Osteocyte (in vitro differentiated cells): ENCODE measurements at regions not wholly inside any gene's neighbourhood (a gene's known extent, or its start where the extent isn't known, plus 50 kb on each side); places are given as distances from the start of the nearest gene placed in this dataset.
"Not testable (repeated sequence)": the region's sequence is repeated elsewhere in the genome, so short reads cannot be mapped to it uniquely, and the experiment has no call there.

ENCODE experiments used
- DNase-seq: peaks from one replicate; pipeline ENCODE4 v3.0.0; 2021; ENCODE audit warnings: mixed read lengths; ENCODE audit not compliant: unreplicated experiment; ENCODE audit errors: extremely low spot score
- H3K27ac Mint-ChIP-seq: one replicate; pipeline ENCODE4 v1.8.0; 2021; ENCODE audit warnings: mild to moderate bottlenecking, mixed read lengths; ENCODE audit not compliant: unreplicated experiment
- H3K27me3 Mint-ChIP-seq: one replicate; pipeline ENCODE4 v1.8.0; 2021; ENCODE audit warnings: mixed read lengths; ENCODE audit not compliant: unreplicated experiment
- H3K36me3 Mint-ChIP-seq: one replicate; pipeline ENCODE4 v1.8.0; 2021; ENCODE audit warnings: mixed read lengths; ENCODE audit not compliant: unreplicated experiment
- H3K4me1 Mint-ChIP-seq: one replicate; pipeline ENCODE4 v1.8.0; 2021; ENCODE audit warnings: mixed read lengths; ENCODE audit not compliant: unreplicated experiment
- H3K4me3 Mint-ChIP-seq: one replicate; pipeline ENCODE4 v1.8.0; 2021; ENCODE audit warnings: mild to moderate bottlenecking, moderate library complexity, mixed read lengths; ENCODE audit not compliant: unreplicated experiment
- H3K9me3 Mint-ChIP-seq: one replicate; pipeline ENCODE4 v1.8.0; 2021; ENCODE audit warnings: mixed read lengths; ENCODE audit not compliant: unreplicated experiment
- TF ChIP-seq, protein P1 (sequence below): fragments of 200-600 bp; sonication (generic); IDR thresholded peaks from 2 replicates; pipeline ENCODE4 v1.5.0; 2021; ENCODE audit warnings: antibody characterized with exemption, mild to moderate bottlenecking, moderate library complexity

DNA sequence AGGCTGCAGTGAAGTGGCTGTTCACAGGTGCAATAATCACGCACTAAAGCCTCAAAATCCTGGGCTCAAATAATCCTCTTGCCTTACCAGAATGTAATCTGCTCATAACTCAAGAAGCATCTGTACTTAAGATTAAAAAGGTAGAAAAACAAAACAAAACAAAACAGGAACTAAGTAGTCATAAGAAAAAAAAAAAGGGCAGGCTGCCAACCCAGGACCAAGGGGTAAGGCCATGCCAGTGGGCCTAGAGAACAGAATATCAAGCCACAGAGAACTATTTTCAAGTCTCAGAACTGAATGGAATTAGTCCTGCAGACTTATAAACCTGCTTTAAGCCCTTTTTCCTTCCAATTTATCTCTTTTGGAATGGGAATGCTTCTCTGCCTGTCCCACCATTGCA lies 64.8 kb upstream of the TBC1D3K start:
- TF ChIP-seq, protein P1, sequence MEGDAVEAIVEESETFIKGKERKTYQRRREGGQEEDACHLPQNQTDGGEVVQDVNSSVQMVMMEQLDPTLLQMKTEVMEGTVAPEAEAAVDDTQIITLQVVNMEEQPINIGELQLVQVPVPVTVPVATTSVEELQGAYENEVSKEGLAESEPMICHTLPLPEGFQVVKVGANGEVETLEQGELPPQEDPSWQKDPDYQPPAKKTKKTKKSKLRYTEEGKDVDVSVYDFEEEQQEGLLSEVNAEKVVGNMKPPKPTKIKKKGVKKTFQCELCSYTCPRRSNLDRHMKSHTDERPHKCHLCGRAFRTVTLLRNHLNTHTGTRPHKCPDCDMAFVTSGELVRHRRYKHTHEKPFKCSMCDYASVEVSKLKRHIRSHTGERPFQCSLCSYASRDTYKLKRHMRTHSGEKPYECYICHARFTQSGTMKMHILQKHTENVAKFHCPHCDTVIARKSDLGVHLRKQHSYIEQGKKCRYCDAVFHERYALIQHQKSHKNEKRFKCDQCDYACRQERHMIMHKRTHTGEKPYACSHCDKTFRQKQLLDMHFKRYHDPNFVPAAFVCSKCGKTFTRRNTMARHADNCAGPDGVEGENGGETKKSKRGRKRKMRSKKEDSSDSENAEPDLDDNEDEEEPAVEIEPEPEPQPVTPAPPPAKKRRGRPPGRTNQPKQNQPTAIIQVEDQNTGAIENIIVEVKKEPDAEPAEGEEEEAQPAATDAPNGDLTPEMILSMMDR = no peak
- Mint-ChIP-seq H3K27me3 (peaks cover 13% of the 10 kb centered on the region), H3K27ac (no peak overlapping the region), H3K4me3 (no peak overlapping the region), H3K36me3 (no peaks in the 10 kb centered on the region), H3K4me1 (no peaks in the 10 kb centered on the region), H3K9me3 (peaks cover 7% of the 10 kb centered on the region)
- no peak for DNase-seq

DNA sequence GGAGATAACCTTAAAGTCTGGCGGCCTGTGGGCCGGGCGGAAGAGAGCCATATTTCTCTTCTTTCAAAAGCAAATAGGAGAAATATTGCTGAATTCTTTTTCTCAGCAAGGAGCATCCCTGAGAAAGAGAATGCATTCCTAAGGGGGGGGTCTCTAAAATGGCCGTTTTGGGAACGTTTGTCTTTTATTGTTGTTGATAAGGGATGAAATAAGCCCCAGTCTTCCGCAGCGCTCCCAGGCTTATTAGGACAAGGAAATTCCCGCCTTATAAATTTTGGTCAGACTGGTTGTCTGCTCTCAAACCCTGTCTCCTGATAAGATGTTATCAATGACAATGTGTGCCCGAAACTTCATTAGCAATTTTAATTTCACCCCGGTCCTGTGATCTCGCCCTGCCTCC lies 65.8 kb upstream of the TBC1D3K start:
- H3K4me3 Mint-ChIP-seq, DNase-seq, H3K27me3 Mint-ChIP-seq, H3K4me1 Mint-ChIP-seq, H3K27ac Mint-ChIP-seq, H3K9me3 Mint-ChIP-seq, H3K36me3 Mint-ChIP-seq: not testable (repeated sequence)

DNA sequence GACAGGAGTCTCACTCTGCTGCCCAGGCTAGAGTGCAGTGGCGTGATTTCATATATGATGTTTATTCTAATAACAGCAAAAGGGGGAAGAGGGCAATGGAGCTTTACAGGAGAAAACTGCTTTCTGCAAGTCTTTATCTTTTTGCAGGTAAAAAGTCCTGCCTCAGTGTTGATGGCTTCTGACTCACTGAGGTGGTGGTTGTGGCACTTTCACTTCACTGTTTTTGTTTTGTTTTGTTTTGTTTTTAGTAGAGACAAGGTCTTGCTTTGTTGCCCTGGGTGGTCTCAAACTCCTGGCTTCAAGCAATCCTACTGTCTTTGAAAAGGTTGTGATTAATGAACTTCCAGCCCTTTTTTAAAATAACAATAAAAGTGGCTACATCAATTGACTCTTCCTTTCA lies 68.0 kb upstream of the TBC1D3K start:
- Mint-ChIP-seq H3K4me1 (no peaks in the 10 kb centered on the region), H3K9me3 (peaks cover 7% of the 10 kb centered on the region), H3K4me3 (no peak overlapping the region), H3K27ac (no peak overlapping the region), H3K27me3 (peaks cover 6% of the 10 kb centered on the region), H3K36me3 (no peaks in the 10 kb centered on the region)
- TF ChIP-seq, protein P1 = no peak
- no peak for DNase-seq

DNA sequence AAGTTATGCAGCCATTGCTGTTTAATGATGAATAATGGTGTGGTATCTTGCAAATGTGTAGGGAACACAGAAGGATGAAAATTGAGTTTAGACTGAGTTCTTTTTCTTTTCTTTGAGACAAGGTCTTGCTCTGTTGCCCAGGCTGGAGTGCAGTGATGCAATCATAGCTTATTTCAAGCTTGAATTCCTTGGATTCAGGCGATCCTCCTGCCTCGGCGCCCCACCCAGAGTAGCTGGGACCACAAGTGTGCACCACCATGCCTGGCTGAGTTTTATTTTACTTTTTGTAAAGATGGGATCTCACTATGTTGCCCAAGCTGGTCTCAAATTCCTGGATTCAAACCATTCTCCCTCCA lies 74.6 kb upstream of the TBC1D3K start:
- peak; percentile 40 for DNase-seq
- Mint-ChIP-seq H3K9me3 (peaks cover 3% of the 10 kb centered on the region), H3K36me3 (no peaks in the 10 kb centered on the region), H3K27ac (peak overlapping the region; percentile 85), H3K27me3 (peaks cover 2% of the 10 kb centered on the region), H3K4me3 (no peak overlapping the region), H3K4me1 (peaks cover 6% of the 10 kb centered on the region)
- TF ChIP-seq, protein P1 = no peak

DNA sequence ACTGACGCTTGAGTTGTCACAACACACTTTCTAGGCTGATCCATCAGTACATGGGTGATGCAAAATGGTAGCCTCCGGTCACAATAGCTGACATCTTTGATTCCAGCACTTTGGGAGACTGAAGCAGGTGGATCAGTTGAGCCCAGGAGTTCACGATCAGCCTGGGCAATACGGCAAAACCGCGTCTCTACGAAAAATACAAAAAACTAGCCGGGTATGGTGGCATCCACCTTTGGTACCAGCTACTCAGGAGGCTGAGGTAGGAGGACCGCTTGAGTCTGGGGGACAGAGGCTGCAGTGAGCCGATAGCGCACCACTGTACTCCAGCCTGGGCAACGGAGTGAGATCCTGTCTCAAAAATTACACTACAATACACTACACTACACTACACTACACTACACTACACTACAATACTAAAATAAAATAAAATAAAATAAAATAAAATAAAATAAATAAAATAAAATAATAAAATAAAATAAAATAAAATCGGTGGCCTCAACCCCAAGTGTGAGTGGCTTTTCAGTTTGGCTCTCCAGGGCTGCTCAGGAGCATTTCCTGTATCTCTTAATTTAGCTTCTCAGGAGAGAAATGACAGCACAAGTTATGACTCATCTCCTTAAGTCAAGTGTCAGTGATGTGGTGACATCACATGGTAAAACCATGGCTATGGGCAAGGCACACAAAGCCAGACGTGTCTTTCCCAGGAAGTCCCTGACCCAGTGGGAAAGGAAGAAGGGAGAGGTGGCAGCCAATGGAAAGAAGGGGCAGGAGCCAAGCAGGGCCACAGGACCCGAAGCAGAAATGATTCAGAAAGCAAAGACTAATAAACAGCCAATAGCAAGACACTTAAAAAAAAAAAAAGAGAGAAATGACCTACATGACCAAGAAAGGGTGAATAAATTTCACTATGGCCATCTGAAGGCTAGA lies 75.3 kb upstream of the TBC1D3K start:
- H3K9me3 Mint-ChIP-seq = peaks cover 3% of the 10 kb centered on the region
- H3K4me3 Mint-ChIP-seq = no peak overlapping the region
- DNase-seq = peak; percentile 40
- no peaks in the 10 kb centered on the region for H3K36me3 Mint-ChIP-seq
- H3K27me3 Mint-ChIP-seq = peaks cover 2% of the 10 kb centered on the region
- TF ChIP-seq, protein P1 = no peak
- peak overlapping the region; percentile 85 for H3K27ac Mint-ChIP-seq
- H3K4me1 Mint-ChIP-seq = peaks cover 7% of the 10 kb centered on the region
